HepG2 (cell line): ENCODE measurements at regions not wholly inside any gene's neighbourhood (a gene's known extent, or its start where the extent isn't known, plus 50 kb on each side); places are given as distances from the start of the nearest gene placed in this dataset.

Experiments used
- ATAC-seq: fragments of 200-7000 bp; cut with Tn5 transposase; 3 replicates; pipeline ENCODE4 v1.9.1; 2020; ENCODE audit warnings: mild to moderate bottlenecking, moderate library complexity
- BruUV-seq: library from RNA; stranded (reverse); fragments of 400-500 nt; replicated peaks from 2 replicates; lab custom pipeline; 2021; lab: Mats Ljungman, UMichigan
- CTCF ChIA-PET: fragments of 300-600 bp; formaldehyde crosslinking; extraction: SDS; loops from one replicate; lab custom pipeline; 2021; ENCODE audit warnings: low total read pairs, inconsistent platforms, low intra/inter-chr PET ratio; lab: Yijun Ruan, JAX
- POLR2A ChIA-PET: fragments of 350-600 bp; sonication (Branson Sonifier 250); formaldehyde crosslinking; loops from one replicate; lab custom pipeline; 2020; ENCODE audit warnings: antibody characterized with exemption, inconsistent platforms; lab: Yijun Ruan, JAX
- DNase-seq: peaks from one replicate; pipeline ENCODE4 v3.0.0-alpha.2; 2015; ENCODE audit warnings: low spot score
- FAIRE-seq: peaks from 3 replicates; lab custom pipeline; 2011; peaks lifted over from hg19 to GRCh38; lab: Jason Lieb, UNC
- H2AFZ ChIP-seq: one replicate; pipeline ENCODE4 v1.6.1; 2011; ENCODE audit warnings: low read length, inconsistent platforms
- H3K27ac ChIP-seq: fragments of 300-600 bp; 3 replicates; pipeline ENCODE4 v1.8.0; 2011; ENCODE audit warnings: mixed run types, mild to moderate bottlenecking, mixed read lengths, low read length, inconsistent platforms; ENCODE audit not compliant: insufficient read depth; ENCODE audit errors: extremely low read length
- H3K27me3 ChIP-seq, 2 experiments: fragments of 200-600 bp in 1 of 2; 2 replicates in 1 of 2; 3 replicates in 1 of 2; pipeline versions ENCODE4 v1.6.0 to v1.8.0; 2011; ENCODE audit warnings: low read length in 2 of 2, mild to moderate bottlenecking in 2 of 2, moderate library complexity in 2 of 2, inconsistent platforms in 1 of 2; ENCODE audit not compliant: insufficient read depth in 2 of 2, control insufficient read depth in 1 of 2
- H3K36me3 ChIP-seq, 2 experiments: fragments of 200-600 bp in 1 of 2; replicated peaks in 1 of 2; 2 replicates in 1 of 2; 3 replicates in 1 of 2; pipeline versions ENCODE4 v1.5.1 to v1.8.0; 2011; ENCODE audit warnings: low read length in 2 of 2, inconsistent platforms in 1 of 2; ENCODE audit not compliant: insufficient read depth in 2 of 2, control insufficient read depth in 1 of 2
- H3K4me1 ChIP-seq: 2 replicates; pipeline ENCODE4 v1.5.1; 2012; ENCODE audit warnings: low read length, inconsistent platforms; ENCODE audit not compliant: insufficient read depth
- H3K4me2 ChIP-seq: 2 replicates; pipeline ENCODE4 v1.6.0; 2011; ENCODE audit warnings: low read depth, low read length, inconsistent platforms
- H3K4me3 ChIP-seq, 3 experiments: fragments of 200-600 bp in 1 of 3; sonication (generic), shearing (Covaris generic) in 1 of 3; replicated peaks in 1 of 3; 2 replicates each; pipeline ENCODE4 v1.5.1; 2011 to 2016; ENCODE audit warnings: low read length in 3 of 3, inconsistent platforms in 2 of 3, low read depth in 2 of 3, mild to moderate bottlenecking in 2 of 3, control low read depth in 1 of 3, mixed read lengths in 1 of 3; ENCODE audit not compliant: insufficient read depth in 1 of 3
- H3K79me2 ChIP-seq: one replicate; pipeline ENCODE4 v1.6.1; 2011; ENCODE audit warnings: low read length, inconsistent platforms; ENCODE audit not compliant: insufficient read depth
- H3K9ac ChIP-seq: 2 replicates; pipeline ENCODE4 v1.6.0; 2011; ENCODE audit warnings: mild to moderate bottlenecking, low read depth, low read length, inconsistent platforms; ENCODE audit not compliant: insufficient read depth
- H3K9me3 ChIP-seq: 2 replicates; pipeline ENCODE4 v1.5.1; 2012; ENCODE audit warnings: mild to moderate bottlenecking, low read length
- H4K20me1 ChIP-seq: 2 replicates; pipeline ENCODE4 v1.6.0; 2011; ENCODE audit warnings: inconsistent platforms, mild to moderate bottlenecking, low read length, moderate library complexity; ENCODE audit not compliant: insufficient read depth
- CHD4 ChIP-seq: fragments of 200-600 bp; sonication (generic); IDR thresholded peaks from 2 replicates; pipeline ENCODE4 v1.7.0; 2017; ENCODE audit warnings: mild to moderate bottlenecking, low read length, borderline replicate concordance
- FLYWCH1 ChIP-seq: sonication (generic); formaldehyde crosslinking; IDR thresholded peaks from 2 replicates; pipeline ENCODE4 v1.8.1; 2023; ENCODE audit warnings: mild to moderate bottlenecking, missing genetic modification reagents
- GLI4 ChIP-seq: sonication (generic); formaldehyde crosslinking; IDR thresholded peaks from 2 replicates; pipeline ENCODE4 v1.5.1; 2020; ENCODE audit warnings: missing genetic modification reagents, mild to moderate bottlenecking, moderate library complexity, borderline replicate concordance
- HES4 ChIP-seq: sonication (generic); formaldehyde crosslinking; IDR thresholded peaks from 2 replicates; pipeline ENCODE4 v1.9.0; 2021; ENCODE audit warnings: mild to moderate bottlenecking, missing genetic modification reagents, borderline replicate concordance
- NONO ChIP-seq, 2 experiments: fragments of 450-650 bp in 1 of 2; sonication (generic) in 1 of 2; formaldehyde crosslinking in 1 of 2; IDR thresholded peaks in 1 of 2; conservative IDR thresholded peaks in 1 of 2; 2 replicates each; pipeline versions ENCODE4 v1.6.1 to v1.8.0; 2017 to 2022; ENCODE audit warnings: mild to moderate bottlenecking in 1 of 2, missing genetic modification reagents in 1 of 2, moderate library complexity in 1 of 2
- POGZ ChIP-seq: sonication (generic); formaldehyde crosslinking; IDR thresholded peaks from 2 replicates; pipeline ENCODE4 v1.4.0; 2020; ENCODE audit warnings: mild to moderate bottlenecking, missing genetic modification reagents
- THAP11 ChIP-seq: IDR thresholded peaks from 2 replicates; pipeline ENCODE4 v1.6.1; 2016; ENCODE audit warnings: missing biosample characterization, missing genetic modification reagents
- ZNF788 ChIP-seq: sonication (generic); formaldehyde crosslinking; IDR thresholded peaks from 2 replicates; pipeline ENCODE4 v1.5.0; 2020; ENCODE audit warnings: mild to moderate bottlenecking, missing genetic modification reagents, borderline replicate concordance
- WGBS: methylation state at CpG from one replicate; pipeline ENCODE4 v1.1.6; 2017; ENCODE audit warnings: low lambda C conversion rate; 5-methylcytosine and 5-hydroxymethylcytosine counted together
- in situ Hi-C: cut with HindIII; loops from 2 replicates; pipeline ENCODE4 v1.10.0; 2017; ENCODE audit warnings: low pct_unique_long_range_greater_than_20kb; ENCODE audit not compliant: extremely low pct_ligation_motif_present
- intact Hi-C: fragments of 100-400 bp; cut with micrococcal nuclease; formaldehyde crosslinking; loops from one replicate; pipeline ENCODE4 v1.10.0; 2022; ENCODE audit not compliant: unreplicated experiment
- TF ChIP-seq, protein P1 (sequence below): sonication (generic); formaldehyde crosslinking; IDR thresholded peaks from 2 replicates; pipeline ENCODE4 v1.4.0; 2020; ENCODE audit warnings: missing genetic modification reagents, mild to moderate bottlenecking, borderline replicate concordance
- TF ChIP-seq, protein P2 (sequence below): sonication (generic); formaldehyde crosslinking; IDR thresholded peaks from 2 replicates; pipeline ENCODE4 v1.4.0; 2020; ENCODE audit warnings: mild to moderate bottlenecking, missing genetic modification reagents

DNA sequence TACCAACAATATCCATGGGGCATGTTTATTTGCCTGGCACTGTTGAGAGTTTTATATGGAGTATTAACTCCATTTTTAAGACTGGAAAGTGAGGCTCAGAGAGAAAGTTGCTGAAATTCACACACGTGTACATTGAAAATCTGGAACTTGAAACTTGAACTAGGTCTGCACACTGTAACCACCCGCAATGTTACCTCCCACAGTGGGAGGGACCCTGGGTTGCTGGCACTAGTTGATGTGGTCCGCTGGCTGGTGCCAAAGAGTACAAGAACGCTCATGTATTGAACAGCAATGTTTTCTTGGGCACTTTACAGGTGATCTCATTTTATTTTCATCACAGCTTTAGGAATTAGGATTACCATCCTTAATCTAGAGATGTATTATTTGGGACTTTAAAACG, 253.2 kb downstream of the INHBA start (continued):
- TF ChIP-seq POGZ, result no peak
- no peak for TF ChIP-seq ZNF788
- TF ChIP-seq NONO (IDR thresholded peaks at IDR 0.05), result no peak
- no peak for TF ChIP-seq NONO (CRISPR knock-in tag; conservative IDR thresholded peaks at IDR 0.05)
- TF ChIP-seq THAP11 (CRISPR knock-in tag), result no peak
- TF ChIP-seq FLYWCH1 (CRISPR knock-in tag), result no peak

DNA sequence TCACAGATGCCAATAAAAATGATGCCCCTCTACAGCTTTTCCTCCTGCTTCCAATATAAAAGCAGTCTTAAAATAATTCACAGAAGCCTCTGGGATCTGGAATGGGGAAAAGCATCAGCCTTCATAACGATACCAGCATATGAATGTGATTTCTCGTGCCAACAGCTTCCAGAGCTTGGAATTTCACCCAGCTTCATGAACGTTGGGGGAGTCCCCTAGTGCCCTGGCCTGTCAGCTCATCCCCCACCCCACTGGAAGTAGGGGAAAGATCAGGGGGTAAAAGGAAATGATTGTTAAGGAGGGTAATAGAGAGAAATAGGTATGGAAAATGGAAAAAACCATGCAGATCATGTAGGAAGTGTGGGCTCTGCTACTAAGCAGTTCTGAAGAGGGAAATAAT, 253.6 kb downstream of the INHBA start:
- CTCF ChIA-PET, result no interaction called here
- no peaks in the 10 kb centered on the region for H3K36me3 ChIP-seq
- in situ Hi-C loops (no loop called here), intact Hi-C loops (no loop called here)
- ATAC-seq (no peak), FAIRE-seq (no peak)
- H3K4me2 ChIP-seq, result no peak overlapping the region
- no peaks in the 10 kb centered on the region for H3K4me1 ChIP-seq
- WGBS, result 16% methylated on average over 3 of the region's 3 CpGs
- H2AFZ ChIP-seq, result no peak overlapping the region
- TF ChIP-seq CHD4 (no peak), HES4 (no peak), GLI4 (CRISPR knock-in tag) (no peak)
- TF ChIP-seq, protein P1, sequence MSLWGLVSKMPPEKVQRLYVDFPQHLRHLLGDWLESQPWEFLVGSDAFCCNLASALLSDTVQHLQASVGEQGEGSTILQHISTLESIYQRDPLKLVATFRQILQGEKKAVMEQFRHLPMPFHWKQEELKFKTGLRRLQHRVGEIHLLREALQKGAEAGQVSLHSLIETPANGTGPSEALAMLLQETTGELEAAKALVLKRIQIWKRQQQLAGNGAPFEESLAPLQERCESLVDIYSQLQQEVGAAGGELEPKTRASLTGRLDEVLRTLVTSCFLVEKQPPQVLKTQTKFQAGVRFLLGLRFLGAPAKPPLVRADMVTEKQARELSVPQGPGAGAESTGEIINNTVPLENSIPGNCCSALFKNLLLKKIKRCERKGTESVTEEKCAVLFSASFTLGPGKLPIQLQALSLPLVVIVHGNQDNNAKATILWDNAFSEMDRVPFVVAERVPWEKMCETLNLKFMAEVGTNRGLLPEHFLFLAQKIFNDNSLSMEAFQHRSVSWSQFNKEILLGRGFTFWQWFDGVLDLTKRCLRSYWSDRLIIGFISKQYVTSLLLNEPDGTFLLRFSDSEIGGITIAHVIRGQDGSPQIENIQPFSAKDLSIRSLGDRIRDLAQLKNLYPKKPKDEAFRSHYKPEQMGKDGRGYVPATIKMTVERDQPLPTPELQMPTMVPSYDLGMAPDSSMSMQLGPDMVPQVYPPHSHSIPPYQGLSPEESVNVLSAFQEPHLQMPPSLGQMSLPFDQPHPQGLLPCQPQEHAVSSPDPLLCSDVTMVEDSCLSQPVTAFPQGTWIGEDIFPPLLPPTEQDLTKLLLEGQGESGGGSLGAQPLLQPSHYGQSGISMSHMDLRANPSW (CRISPR knock-in tag), result no peak
- TF ChIP-seq, protein P2, sequence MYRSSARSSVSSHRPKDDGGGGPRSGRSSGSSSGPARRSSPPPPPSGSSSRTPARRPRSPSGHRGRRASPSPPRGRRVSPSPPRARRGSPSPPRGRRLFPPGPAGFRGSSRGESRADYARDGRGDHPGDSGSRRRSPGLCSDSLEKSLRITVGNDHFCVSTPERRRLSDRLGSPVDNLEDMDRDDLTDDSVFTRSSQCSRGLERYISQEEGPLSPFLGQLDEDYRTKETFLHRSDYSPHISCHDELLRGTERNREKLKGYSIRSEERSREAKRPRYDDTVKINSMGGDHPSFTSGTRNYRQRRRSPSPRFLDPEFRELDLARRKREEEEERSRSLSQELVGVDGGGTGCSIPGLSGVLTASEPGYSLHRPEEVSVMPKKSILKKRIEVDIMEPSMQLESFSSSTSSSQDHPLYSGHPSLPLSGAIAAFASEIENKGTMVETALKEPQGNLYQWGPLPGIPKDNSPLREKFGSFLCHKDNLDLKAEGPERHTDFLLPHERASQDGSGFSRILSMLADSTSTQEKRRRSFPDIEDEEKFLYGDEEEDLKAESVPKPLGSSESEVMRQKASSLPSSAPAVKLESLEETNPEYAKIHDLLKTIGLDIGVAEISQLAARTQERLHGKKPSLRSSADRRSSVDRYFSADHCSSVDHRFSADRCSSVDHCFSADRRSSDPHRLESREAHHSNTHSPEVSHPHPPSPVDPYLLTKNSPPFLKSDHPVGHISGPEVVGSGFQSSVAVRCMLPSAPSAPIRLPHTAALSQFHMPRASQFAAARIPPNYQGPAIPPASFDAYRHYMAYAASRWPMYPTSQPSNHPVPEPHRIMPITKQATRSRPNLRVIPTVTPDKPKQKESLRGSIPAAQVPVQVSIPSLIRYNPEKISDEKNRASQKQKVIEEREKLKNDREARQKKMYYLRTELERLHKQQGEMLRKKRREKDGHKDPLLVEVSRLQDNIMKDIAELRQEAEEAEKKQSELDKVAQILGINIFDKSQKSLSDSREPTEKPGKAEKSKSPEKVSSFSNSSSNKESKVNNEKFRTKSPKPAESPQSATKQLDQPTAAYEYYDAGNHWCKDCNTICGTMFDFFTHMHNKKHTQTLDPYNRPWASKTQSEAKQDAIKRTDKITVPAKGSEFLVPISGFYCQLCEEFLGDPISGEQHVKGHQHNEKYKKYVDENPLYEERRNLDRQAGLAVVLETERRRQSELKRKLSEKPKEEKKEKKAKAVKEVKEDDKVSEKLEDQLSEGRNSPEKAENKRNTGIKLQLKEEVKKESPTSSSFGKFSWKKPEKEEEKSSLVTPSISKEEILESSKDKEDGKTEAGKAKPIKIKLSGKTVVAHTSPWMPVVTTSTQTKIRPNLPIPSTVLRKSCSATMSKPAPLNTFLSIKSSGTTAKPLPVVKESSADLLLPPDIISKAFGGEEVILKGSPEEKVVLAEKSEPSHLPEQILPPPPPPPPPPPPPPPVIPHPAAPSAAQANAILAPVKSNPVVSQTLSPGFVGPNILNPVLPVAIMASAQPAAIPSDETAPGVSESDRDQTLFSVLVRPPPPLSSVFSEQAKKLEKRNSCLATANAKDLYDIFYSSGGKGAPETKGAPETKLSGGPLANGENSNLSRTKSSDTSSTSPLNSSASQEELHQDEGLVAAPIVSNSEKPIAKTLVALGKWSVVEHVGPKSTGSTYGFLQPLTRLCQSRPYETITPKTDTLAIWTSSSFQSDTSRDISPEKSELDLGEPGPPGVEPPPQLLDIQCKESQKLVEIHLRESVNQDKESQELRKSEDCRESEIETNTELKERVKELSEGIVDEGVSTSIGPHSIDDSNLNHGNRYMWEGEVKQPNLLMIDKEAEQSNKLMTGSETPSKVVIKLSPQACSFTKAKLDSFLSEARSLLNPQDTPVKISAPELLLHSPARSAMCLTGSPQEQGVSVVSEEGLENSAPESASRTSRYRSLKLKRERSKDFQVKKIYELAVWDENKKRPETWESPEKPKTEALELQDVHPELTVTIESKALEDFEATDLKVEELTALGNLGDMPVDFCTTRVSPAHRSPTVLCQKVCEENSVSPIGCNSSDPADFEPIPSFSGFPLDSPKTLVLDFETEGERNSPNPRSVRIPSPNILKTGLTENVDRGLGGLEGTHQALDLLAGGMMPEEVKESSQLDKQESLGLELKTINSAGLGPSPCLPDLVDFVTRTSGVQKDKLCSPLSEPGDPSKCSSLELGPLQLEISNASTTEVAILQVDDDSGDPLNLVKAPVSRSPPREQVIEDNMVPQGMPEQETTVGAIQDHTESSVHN (CRISPR knock-in tag), result no peak
- TF ChIP-seq, all 625 proteins: peak for 0
- Histone ChIP-seq H4K20me1 (no peaks in the 10 kb centered on the region), H3K9ac (no peak overlapping the region), H3K9me3 (peaks cover 51% of the 10 kb centered on the region), H3K27ac (no peak overlapping the region), H3K27me3 (no peaks in the 10 kb centered on the region), H3K4me3 (no peak overlapping the region), H3K79me2 (no peaks in the 10 kb centered on the region)
- no peak for DNase-seq
- no TSS peak for BruUV-seq
- POLR2A ChIA-PET, result no interaction called here
